ENCODE measurements at regions not wholly inside any gene's neighbourhood (a gene's known extent, or its start where the extent isn't known, plus 50 kb on each side); places are given as distances from the start of the nearest gene placed in this dataset.
"Not testable (repeated sequence)": the region's sequence is repeated elsewhere in the genome, so short reads cannot be mapped to it uniquely, and the experiment has no call there.

DNA sequence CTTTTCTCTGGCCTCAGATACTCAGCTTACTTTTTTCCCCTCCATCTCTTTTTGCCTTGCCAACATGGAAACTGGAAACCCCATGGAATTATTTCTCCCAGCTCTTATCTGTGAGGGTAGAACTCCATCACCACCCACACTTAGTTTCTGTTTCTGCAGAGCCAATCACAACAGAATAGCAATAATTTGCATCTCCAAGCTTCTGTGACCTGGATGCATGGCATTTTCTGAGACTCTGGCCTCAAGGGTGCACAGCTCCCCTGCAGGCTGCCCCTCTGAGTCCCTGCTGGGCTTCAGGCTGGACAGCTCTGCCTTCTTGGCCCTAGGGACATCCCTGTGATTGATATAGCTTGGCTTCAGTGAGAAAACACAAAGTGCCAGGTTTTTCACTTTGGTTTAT lies 316.5 kb upstream of the FZD8 start:
- DNase-seq (ENCODE audit: low read depth in 2 of 3, low spot score in 1 of 3) = not testable (repeated sequence)

DNA sequence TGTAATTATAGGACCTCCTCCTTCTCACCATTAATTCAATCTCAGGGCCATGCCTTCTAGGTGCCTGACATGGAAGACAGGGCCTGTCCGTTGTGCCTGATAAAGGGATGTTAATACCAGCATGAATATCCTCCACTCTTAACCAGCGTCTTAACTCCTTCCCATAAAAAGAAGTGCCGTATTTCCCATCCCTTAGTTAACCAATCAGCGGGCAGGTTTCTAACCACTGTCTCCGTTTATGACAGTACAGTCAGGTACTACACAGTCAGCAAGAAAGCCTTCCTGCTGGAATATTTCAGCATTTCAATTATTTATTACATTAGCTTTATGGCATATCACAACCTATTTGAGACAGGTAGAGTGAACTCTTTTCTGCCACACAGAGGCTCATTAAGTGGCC lies 308.6 kb upstream of the FZD8 start:
- no peak for DNase-seq (ENCODE audit: low read depth in 2 of 3, low spot score in 1 of 3)

DNA sequence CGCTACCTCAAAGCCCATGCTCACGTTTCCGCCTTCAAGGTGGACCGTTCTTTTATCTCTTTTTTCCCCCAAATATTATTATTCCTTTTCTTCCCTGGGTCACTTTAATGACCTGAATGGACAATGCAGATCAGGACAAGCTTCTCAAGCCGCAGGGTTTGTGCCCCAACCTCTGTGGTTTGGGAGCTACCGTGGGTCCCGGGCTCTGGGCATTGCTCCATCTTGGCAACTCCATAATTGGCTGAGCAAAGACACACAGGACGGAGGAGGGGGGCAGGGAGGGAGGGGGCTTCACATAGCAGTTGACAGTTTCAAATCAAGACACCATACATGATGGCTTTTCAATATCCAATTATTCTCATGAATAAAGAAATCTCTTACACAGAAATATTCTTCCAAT lies 308.1 kb upstream of the FZD8 start:
- DNase-seq (ENCODE audit: low read depth in 2 of 3, low spot score in 1 of 3) = no peak

DNA sequence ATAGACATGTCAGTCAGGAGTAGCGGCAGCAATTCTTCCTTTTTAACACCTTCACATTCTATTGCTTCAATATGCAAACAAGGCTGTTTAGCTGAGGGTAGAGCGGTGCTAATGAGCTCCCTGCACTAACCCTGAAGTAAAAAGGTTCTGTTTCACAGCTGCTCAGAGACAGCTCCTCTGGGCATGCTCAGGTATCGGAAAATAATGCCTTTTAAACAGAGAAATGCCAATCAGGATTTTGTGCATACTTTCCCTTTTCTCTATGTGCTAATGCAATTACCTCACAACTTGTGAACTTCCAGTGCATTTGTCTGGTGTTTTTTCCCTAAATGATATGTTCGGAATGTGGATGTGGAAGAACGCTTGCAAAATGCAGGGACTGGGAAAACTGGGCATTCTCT lies 307.7 kb upstream of the FZD8 start:
- DNase-seq (ENCODE audit: low read depth in 2 of 3, low spot score in 1 of 3) = no peak

DNA sequence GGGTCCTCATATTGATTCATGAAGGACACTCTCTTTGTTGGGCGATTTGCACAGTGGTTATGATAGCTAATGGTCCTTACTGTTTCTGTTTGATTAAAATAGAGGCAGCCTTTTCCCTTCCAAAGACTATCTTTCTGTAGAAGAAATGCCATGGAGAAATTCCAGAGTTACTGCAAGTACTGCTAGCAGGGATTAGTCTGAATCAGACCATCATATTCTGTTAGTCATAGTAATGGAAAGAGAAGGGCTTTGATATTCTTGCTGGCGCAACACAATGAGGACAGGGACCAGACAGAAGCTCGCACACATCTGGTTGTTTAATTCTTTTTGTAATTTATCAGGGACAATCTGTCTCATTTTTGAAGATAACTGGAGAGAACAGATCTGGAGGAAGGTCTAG lies 304.5 kb upstream of the FZD8 start:
- no peak for DNase-seq (ENCODE audit: low read depth in 2 of 3, low spot score in 1 of 3)

DNA sequence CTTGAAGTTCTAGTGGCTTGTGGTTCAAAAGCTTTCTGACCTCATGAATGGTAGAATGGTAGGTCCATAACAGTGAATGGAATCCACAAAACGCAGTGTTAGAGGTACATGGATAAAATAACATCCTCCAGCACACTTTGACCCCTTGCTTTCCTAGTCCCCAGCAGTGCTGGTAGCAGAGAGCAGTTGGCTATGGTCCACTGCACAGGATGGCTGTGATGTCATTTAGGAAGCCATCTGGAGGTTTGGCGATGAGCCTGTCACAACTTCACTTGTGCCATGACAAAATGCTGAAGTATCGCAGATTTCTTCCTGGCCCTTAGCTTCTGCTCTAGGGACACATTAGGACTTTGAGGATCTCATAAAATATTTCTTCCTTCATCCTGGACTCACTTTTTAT lies 300.0 kb upstream of the FZD8 start:
- DNase-seq (ENCODE audit: low read depth in 2 of 3, low spot score in 1 of 3) = no peak

DNA sequence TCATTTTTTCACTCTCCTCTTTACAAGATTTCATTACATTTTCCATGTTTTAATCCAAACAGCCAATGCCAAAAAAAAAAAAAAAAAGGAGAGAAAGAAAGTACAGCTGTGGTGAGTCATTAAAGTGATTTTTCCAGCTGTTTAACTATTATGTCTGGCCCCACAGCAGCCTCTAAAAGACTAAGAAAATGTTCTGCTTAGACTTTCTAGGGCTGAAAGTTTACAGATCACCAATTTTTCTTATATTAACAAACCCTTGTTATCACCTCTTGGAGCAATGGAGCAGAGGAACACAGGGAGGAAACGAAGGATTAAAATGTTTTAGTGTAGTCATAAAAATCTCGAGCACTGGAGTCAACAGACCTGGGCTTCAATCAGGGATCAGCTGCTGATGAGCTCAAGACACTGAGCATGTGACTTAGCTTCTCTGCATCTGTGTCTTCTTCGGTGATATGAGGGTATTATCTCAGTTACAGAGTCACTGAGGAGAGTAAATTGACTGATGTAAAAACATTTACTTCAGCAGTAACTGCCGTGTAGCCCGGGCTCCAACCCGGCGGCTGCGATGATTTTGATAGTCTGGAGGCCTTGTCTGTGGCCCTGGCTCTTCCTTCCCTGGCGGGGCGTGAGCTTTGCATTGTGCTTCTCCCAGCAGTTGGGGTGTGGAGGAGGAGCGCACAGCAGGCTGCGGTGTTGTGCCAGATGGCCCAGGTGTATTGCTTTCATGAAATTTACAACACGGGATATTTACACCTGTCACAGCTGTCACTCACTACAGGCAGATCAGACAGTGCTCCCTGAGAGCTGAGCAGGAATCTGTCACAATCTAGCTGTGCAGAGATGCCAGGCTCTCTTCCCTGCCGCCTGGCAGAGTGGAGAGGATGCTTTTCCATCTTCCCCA lies 298.3 kb upstream of the FZD8 start:
- DNase-seq (ENCODE audit: low read depth in 2 of 3, low spot score in 1 of 3) = no peak

DNA sequence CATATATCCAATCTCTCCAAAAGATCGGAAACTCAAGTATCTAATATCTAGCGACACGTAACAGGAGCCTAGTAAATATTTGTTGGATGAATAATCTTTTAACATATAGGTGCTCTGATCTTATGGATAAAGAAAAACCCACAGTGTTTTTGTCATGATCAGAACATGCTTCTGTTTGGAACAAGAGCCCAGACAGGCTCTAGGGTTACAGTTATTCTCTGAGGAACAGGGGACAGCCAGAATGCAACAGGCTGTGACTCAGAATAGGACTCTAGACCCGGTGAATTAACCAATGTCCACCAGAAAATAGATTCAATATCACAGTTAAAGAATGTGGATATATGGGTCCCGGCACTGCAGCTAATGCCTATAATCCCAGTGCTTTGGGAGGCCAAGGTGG lies 296.1 kb upstream of the FZD8 start:
- no peak for DNase-seq (ENCODE audit: low read depth in 2 of 3, low spot score in 1 of 3)

DNA sequence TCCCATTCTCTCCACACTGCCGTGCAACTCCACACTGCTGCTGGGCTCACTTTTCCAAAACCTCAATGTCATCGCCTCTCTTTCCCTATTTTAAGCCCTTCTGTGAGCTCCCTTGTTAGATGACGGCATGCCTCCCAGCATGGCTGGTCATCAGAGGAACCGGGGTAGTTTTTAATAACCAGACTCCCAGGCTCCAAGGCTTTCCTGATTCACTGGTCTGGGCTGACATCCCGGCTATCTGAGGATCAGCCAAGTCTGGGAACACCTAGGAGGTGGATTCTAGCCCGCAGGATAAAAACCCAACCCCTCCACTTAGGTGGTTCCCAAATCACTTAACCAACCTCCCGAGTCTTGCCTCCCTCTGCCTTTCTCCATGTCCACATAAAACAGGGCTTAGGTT lies 295.4 kb upstream of the FZD8 start:
- no peak for DNase-seq (ENCODE audit: low read depth in 2 of 3, low spot score in 1 of 3)

DNA sequence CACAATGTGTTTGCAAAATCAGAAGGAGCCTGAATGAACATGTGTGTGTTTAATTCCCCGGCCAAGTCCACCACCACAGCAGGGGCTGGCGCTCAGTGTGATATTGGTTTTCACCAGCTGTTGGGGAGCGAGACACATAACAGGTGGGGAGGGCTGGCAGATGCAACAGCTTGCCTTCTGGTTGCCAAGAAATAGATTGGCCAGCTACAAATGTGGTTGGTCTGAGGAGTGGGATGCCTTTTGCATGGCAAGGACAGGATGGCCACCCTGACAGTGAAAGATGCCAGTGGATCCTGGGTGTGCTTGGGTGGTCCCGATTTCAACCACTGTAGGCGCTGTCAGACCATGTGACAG lies 292.5 kb upstream of the FZD8 start:
- DNase-seq (ENCODE audit: low read depth in 2 of 3, low spot score in 1 of 3) = no peak

DNA sequence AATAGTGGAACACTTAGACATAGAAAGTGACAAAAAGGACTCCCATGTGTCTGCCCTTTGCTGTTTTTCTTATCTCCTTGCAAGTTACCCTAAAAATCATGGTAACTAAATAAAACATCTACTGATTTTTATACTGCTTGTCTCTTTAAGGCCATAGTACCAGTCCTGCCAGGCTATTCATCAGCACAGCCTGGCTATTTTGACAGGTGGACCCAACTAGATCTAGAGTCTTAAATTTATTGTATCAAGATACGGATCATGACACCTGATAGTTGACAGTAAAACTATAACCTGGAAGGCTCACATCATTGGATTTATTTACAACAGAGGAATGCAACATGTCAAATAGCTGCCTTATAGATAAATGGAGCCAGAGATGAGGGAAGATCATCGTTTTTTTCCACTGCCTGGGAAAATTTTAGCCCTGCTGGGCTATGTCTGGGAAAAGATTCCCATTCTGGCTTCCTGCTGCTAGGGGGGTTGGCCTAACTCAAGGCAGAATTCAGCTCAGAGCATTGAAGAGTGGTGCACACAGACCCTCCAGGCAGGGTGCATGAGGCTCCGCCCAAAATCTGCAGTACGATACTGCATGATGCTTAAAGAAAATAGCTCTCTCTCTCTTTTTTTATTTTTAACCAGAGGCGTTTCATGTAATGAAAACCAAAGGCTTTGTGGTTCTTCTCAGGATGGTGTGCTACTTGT lies 292.0 kb upstream of the FZD8 start:
- no peak for DNase-seq (ENCODE audit: low read depth in 2 of 3, low spot score in 1 of 3)

DNA sequence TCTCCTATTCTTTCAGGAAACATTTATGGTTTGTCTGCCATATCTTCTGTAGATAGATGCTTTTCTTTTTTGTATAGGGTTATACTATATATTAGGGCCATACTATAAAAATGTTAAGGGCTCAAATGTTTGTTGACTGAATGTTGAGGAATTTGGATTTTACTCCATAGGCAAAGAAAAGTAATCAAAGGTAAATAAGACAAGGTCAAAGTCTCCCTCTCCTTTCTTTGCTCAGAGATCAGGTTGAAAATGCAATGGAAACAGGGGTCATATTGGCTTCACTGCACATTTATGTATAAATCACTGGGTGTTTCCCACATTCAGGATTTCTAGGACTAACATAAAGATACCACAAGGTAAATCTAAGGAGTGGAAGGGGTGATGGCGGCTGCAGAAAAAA lies 291.4 kb upstream of the FZD8 start:
- DNase-seq (ENCODE audit: low read depth in 2 of 3, low spot score in 1 of 3) = no peak

DNA sequence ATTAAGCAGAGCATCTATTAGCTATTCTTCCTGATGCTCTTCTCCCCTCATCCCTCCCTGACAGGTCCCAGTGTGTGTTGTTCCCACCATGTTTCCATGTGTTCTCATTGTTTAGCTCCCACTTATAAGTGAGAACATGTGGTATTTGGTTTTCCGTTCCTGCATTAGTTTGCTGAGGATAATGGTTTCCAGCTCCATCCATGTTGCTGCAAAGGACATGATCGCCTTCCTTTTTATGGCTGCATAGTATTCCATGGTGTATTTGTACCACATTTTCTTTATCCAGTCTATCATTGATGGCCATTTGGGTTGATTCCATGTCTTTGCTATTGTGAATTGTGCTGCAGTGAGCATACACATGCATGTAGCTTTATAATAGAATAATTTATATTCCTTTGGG lies 287.9 kb upstream of the FZD8 start:
- not testable (repeated sequence) for DNase-seq (ENCODE audit: low read depth in 2 of 3, low spot score in 1 of 3)

DNA sequence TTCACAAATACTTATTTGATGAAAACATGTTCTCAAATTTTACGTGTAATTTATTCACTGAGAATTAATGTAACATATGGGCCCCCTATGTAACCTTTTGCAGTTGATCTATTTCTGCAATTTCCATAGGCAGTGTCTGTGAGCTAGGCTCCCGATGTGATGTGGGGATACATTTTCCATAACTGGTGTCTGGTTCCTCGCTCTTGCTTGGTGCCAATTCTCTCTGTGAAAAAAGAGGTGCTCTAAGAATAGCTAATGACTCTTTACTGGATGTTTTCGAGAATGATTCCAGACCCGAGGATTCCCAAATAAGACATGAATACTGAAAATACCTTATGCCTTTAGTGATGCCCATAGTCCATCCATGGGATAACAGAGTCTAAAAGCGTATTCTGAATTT lies 286.7 kb upstream of the FZD8 start:
- no peak for DNase-seq (ENCODE audit: low read depth in 2 of 3, low spot score in 1 of 3)

DNA sequence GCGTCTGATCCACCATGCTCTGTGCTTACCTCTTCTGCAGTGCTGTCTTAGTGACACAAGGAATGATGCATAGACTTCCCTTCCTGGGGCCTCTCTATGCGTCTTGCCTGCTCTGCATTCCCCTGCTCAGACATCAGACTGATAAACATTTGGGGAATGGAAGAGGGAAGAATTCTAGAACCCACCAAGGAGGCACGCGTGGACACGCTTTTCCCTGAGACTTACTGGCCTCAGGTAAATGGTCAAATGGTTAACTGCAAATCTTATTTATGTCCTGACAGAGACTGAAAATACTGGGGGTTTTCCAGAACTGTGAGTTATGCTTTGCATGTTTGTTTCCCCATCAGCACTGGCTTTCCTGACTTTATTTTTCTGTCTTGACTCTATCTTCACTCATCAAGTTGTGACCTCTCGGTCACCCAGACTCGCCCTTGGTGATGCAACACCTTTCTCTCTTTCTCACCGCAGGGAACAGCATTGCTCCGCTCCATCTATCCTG lies 285.9 kb upstream of the FZD8 start:
- no peak for DNase-seq (ENCODE audit: low read depth in 2 of 3, low spot score in 1 of 3)

DNA sequence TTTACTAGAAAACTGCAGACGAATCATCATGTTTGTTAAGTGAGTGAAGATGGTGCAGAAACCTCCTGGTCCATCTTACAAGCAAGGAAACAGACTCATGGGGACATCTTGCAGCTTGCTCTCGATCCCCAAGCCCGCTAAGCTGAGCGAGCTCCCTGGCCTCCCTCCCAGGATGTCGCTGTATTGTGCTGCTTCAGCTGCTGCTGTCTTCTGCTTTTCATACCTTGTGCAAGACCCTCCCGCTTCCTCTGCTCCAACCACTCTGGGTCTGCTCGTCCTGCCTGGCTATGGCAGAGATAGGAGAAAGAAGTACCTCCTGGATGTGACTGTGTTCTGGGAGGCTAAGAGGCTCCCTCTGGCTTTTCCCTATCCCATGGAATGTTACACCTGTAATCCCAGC lies 285.2 kb upstream of the FZD8 start:
- DNase-seq (ENCODE audit: low read depth in 2 of 3, low spot score in 1 of 3) = no peak

DNA sequence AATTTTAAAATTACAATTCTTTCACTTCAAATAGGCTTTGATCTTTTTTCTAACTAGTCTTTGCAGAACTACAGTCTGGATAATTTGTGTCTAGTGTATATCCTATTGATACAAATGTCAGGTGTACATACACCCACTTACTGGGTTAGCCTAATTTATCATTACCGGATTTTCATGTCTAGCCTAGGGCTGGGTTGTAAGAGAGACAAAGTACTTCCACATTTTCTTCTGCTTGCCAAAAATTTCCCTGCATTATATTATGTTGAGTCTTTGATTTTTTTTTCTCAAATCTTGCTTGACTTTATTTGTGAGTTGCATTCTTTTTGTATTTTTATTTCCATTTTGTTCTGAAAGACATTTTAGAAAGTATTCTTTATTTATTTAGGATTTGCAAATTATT lies 284.8 kb upstream of the FZD8 start:
- no peak for DNase-seq (ENCODE audit: low read depth in 2 of 3, low spot score in 1 of 3)

DNA sequence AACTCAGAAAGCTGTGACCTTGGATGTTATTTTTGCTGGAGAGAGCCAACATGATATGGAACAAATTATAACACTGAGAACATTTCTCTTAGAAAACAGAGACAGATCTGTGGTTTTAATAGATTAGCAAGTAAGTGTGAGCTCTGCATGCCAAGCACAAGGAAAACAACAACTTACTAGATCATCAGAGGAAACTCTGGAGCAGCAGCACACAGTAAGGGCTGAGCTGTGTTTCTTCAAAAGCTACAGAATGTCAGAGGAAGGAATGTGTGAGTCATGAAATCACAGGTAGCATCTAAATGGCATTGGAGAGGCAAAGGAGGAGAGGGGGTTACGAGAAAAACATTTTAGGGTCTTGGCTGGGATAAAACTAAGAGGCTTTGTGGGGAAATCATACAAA lies 283.4 kb upstream of the FZD8 start:
- DNase-seq (ENCODE audit: low read depth in 2 of 3, low spot score in 1 of 3) = no peak

DNA sequence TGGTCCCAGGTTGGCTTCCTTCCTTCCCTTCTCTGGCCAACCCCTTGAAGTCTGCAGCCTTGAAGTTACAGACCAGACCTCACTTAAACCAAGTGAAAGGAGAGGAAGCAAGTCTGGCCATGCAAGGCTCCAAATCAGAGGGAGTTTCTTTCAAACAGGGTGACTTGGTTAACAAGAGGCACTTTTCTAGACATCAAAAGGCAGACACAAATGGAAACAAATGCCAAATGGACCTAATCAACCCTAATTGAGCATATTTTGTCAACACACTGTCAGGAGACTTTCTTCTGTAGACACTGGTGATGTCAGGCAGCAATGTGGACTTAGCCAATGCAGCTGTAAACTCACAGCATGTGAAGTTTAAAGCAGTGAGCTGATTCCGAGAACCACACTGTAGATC lies 282.7 kb upstream of the FZD8 start:
- no peak for DNase-seq (ENCODE audit: low read depth in 2 of 3, low spot score in 1 of 3)

DNA sequence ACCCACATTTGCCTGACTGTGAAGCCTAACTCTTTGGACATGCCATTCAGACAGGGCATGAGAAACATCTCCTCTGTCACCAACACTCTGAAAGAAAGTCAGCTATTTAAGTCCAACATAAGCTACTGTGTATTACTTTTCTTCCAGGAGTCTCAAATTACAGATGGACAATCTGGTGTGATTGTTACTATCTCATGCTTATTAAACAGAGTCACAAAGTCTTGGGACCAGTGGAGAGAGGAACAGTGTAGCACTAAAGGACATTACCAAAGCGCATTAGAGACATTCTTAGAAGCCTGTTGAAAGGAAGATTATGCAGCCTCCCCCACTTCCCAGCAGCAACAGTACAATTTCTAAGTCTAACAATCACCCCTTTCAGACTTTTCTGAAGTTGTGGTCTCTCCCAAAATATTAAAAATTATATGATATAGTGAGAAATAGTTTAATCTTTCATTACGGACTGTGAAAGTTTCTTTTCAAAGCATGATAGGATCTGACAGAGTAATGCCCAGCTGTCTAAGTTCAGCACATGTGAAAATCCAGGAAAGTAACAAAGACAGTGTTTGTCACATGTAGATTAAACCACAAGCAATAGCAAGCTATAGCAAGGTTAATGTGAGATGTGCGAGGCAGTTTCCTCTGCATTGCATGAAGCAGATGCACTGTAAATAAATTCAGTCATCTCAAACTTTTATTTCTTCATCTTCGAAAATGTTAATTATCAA lies 280.9 kb upstream of the FZD8 start:
- no peak for DNase-seq (ENCODE audit: low read depth in 2 of 3, low spot score in 1 of 3)

DNA sequence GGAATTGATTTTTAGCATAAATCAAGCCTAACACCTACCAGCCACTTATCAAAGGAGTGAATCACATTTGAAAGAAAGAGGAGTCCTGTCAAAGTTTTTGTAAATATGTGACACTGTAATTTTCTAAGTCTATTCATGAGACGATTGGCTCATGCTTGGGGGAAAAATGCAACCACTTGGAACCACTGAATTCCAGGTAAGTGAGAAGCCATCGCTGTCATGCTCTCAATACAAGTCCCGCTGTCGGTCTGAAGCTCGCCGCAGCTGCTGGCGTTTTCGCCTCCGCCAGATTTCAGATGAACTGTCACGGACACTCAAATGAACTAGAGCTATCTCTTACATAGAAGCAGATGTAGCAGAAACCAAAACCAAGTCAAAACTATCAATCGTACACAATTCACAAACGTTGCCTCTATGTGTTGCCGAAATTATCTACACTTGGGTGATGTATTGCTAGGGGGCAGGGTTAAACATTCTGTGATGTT lies 279.8 kb upstream of the FZD8 start:
- no peak for DNase-seq (ENCODE audit: low read depth in 2 of 3, low spot score in 1 of 3)

DNA sequence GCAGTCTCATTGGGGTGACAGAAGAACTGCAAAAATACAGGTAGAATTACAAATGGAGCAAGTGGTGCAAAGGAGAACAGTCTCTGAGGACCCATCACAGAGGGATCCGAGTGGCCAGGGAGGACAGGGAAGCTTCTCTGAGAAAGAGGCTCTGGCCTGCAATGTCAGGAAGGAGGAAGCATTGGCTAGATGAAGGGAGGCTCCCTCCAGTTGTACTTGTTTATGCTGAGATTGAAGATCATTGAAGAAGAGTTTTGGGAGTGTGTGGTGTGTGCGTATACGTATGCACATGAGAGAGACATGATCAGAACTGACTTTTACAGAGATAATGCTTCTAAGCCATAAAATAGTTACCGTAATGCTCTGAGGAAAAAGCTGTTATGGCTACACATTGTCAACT lies 274.7 kb upstream of the FZD8 start:
- DNase-seq (ENCODE audit: low read depth in 2 of 3, low spot score in 1 of 3) = no peak
